MCF 10A (cell line): ENCODE measurements at regions not wholly inside any gene's neighbourhood (a gene's known extent, or its start where the extent isn't known, plus 50 kb on each side); places are given as distances from the start of the nearest gene placed in this dataset.
"Not testable (repeated sequence)": the region's sequence is repeated elsewhere in the genome, so short reads cannot be mapped to it uniquely, and the experiment has no call there.

Source experiments
- BruUV-seq: library from RNA; stranded (reverse); fragments of 400-500 nt; replicated peaks from 2 replicates; lab custom pipeline; 2021; lab: Mats Ljungman, UMichigan
- CTCF ChIA-PET: fragments of 300-600 bp; sonication (Branson Sonifier 250); formaldehyde crosslinking; extraction: SDS; loops from one replicate; lab custom pipeline; 2021; ENCODE audit warnings: antibody characterized with exemption, inconsistent platforms; lab: Yijun Ruan, JAX
- POLR2A ChIA-PET: fragments of 300-600, 350-650 bp; sonication (Branson Sonifier 250); formaldehyde crosslinking; extraction: SDS; loops from one replicate; lab custom pipeline; 2020; ENCODE audit warnings: antibody characterized with exemption, inconsistent platforms; lab: Yijun Ruan, JAX
- DNase-seq: peaks from one replicate; pipeline ENCODE4 v3.0.0-alpha.2; 2018; ENCODE audit not compliant: unreplicated experiment
- H3K27ac Mint-ChIP-seq: one replicate; pipeline ENCODE4 v1.8.0; 2022; ENCODE audit warnings: mild to moderate bottlenecking, low read depth, mixed read lengths; ENCODE audit not compliant: unreplicated experiment
- H3K27me3 Mint-ChIP-seq: one replicate; pipeline ENCODE4 v1.8.0; 2022; ENCODE audit warnings: mixed read lengths; ENCODE audit not compliant: insufficient read depth, unreplicated experiment
- H3K36me3 Mint-ChIP-seq: one replicate; pipeline ENCODE4 v1.8.0; 2022; ENCODE audit warnings: mild to moderate bottlenecking, moderate library complexity, mixed read lengths; ENCODE audit not compliant: insufficient read depth, unreplicated experiment
- H3K4me1 Mint-ChIP-seq: one replicate; pipeline ENCODE4 v1.8.0; 2022; ENCODE audit warnings: mixed read lengths; ENCODE audit not compliant: insufficient read depth, unreplicated experiment
- H3K4me3 Mint-ChIP-seq: one replicate; pipeline ENCODE4 v1.8.0; 2022; ENCODE audit warnings: mild to moderate bottlenecking, moderate library complexity, mixed read lengths; ENCODE audit not compliant: unreplicated experiment
- H3K9me3 Mint-ChIP-seq: one replicate; pipeline ENCODE4 v1.8.0; 2022; ENCODE audit warnings: mixed read lengths; ENCODE audit not compliant: unreplicated experiment
- intact Hi-C: fragments of 100-400 bp; cut with micrococcal nuclease; formaldehyde crosslinking; loops from 2 replicates; pipeline ENCODE4 v1.14.1; 2022
- TF ChIP-seq, protein P1 (sequence below): fragments of 200-600 bp; IDR thresholded peaks from one replicate; pipeline ENCODE4 v1.8.0; 2022; ENCODE audit warnings: antibody characterized with exemption, mild to moderate bottlenecking; ENCODE audit not compliant: unreplicated experiment

- no peak for DNase-seq
- Mint-ChIP-seq H3K4me1 (no peaks in the 10 kb centered on the region), H3K36me3 (no peaks in the 10 kb centered on the region), H3K4me3 (no peak overlapping the region), H3K27ac (no peak overlapping the region), H3K27me3 (peaks cover 45% of the 10 kb centered on the region), H3K9me3 (no peaks in the 10 kb centered on the region)
- no TSS peak for BruUV-seq
- intact Hi-C loops: no loop called here
- ChIA-PET POLR2A (interaction anchor here (0.6 kb wide), 1 partner anchor 36 kb away, joined by 3 read pairs; no protein-coding TSS in a partner anchor), CTCF (no interaction called here)
- TF ChIP-seq, protein P1, sequence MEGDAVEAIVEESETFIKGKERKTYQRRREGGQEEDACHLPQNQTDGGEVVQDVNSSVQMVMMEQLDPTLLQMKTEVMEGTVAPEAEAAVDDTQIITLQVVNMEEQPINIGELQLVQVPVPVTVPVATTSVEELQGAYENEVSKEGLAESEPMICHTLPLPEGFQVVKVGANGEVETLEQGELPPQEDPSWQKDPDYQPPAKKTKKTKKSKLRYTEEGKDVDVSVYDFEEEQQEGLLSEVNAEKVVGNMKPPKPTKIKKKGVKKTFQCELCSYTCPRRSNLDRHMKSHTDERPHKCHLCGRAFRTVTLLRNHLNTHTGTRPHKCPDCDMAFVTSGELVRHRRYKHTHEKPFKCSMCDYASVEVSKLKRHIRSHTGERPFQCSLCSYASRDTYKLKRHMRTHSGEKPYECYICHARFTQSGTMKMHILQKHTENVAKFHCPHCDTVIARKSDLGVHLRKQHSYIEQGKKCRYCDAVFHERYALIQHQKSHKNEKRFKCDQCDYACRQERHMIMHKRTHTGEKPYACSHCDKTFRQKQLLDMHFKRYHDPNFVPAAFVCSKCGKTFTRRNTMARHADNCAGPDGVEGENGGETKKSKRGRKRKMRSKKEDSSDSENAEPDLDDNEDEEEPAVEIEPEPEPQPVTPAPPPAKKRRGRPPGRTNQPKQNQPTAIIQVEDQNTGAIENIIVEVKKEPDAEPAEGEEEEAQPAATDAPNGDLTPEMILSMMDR: no peak
Measured at GRCh38 chr9:101931756-101932155, 193.3 kb upstream of the GRIN3A start.

DNA sequence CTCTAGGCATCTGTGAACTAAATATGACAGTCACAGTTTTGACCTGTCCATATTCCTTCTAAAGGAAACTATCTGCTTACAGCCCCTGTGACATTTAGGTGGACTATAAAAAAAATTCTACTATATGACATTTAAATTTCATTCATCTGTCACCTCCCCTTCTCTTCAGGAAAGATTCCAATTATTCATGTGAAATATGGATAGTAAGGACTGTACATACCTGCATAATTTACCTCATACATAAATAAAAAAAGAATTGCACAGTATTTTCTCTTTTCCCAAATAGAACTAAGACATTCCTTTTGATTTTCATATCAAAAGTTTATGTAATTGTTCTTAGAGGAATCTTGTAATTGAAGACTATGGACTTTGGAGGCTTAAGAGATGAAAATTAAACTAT, 192.3 kb upstream of the GRIN3A start:
- TF ChIP-seq, protein P1: no peak
- Mint-ChIP-seq H3K4me3 (no peak overlapping the region), H3K27me3 (peaks cover 53% of the 10 kb centered on the region), H3K4me1 (no peaks in the 10 kb centered on the region), H3K27ac (no peak overlapping the region), H3K36me3 (no peaks in the 10 kb centered on the region), H3K9me3 (no peaks in the 10 kb centered on the region)
- intact Hi-C loops: no loop called here
- ChIA-PET POLR2A (no interaction called here), CTCF (no interaction called here)
- DNase-seq: no peak
- BruUV-seq: no TSS peak

DNA sequence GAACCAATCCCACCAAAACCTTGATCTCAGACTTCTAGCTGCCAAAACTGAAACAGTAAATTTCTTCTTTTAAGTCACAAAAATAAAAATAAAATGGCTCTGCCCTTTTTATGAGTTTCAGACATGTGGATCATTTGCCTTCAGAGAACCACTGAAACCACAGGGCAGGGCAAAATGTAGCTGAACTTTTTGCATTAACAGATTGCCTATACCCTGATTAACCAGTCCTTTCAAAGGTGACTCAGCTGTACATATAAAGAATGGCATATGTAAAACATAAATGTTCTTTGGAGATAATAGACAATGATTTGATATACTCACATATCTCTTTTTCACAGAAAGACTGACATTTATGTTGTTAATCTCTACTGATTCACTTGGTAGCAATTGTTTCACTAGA, 187.1 kb upstream of the GRIN3A start:
- intact Hi-C loops: no loop called here
- Mint-ChIP-seq H3K4me3 (no peak overlapping the region), H3K27ac (no peak overlapping the region), H3K4me1 (no peaks in the 10 kb centered on the region), H3K27me3 (peaks cover 59% of the 10 kb centered on the region), H3K36me3 (no peaks in the 10 kb centered on the region), H3K9me3 (no peaks in the 10 kb centered on the region)
- ChIA-PET POLR2A (interaction anchor here (0.6 kb wide), 1 partner anchor 42 kb away, joined by 3 read pairs; no protein-coding TSS in a partner anchor), CTCF (no interaction called here)
- DNase-seq: no peak
- no TSS peak for BruUV-seq
- TF ChIP-seq, protein P1: no peak

DNA sequence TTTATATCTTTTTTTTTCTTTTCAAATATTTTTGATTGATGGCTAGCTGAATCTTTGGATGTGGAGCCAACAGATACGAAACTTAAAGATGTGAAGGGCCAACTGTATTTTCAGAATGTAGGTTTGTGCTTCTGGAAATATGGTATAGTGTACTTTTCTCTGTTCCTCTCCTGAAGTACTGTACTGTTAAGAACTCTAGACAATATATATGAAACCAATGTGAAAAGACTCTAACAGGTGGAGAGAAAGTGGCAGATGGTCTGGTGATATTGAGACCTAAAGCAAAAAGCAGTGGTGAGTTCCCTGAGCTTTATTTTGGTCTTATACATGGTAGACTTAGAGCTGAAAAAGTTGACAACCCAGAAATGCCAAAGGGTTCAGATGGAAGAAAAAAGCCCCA, 185.0 kb upstream of the GRIN3A start:
- H3K4me1 Mint-ChIP-seq: no peaks in the 10 kb centered on the region
- H3K27me3 Mint-ChIP-seq: peaks cover 68% of the 10 kb centered on the region
- POLR2A ChIA-PET: no interaction called here
- intact Hi-C loops: no loop called here
- H3K4me3 Mint-ChIP-seq: no peak overlapping the region
- DNase-seq: no peak
- no peak overlapping the region for H3K27ac Mint-ChIP-seq
- BruUV-seq: no TSS peak
- TF ChIP-seq, protein P1: no peak
- CTCF ChIA-PET: no interaction called here
- H3K36me3 Mint-ChIP-seq: no peaks in the 10 kb centered on the region
- no peaks in the 10 kb centered on the region for H3K9me3 Mint-ChIP-seq

DNA sequence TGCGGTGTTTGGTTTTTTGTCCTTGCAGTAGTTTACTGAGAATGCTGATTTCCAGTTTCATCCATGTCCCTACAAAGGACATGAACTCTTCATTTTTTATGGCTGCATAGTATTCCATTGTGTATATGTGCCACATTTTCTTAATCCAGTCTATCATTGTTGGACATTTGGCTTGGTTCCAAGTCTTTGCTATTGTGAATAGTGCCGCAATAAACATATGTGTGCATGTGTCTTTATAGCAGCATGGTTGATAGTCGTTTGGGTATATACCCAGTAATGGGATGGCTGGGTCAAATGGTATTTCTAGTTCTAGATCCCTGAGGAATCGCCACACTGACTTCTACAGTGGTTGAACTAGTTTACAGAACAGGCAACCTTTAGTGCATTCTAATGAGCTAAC, 178.5 kb upstream of the GRIN3A start:
- POLR2A ChIA-PET, H3K27ac Mint-ChIP-seq, CTCF ChIA-PET, intact Hi-C loops, H3K4me3 Mint-ChIP-seq, H3K9me3 Mint-ChIP-seq, H3K4me1 Mint-ChIP-seq, BruUV-seq, H3K36me3 Mint-ChIP-seq, DNase-seq: not testable (repeated sequence)
- peaks cover 48% of the 10 kb centered on the region for H3K27me3 Mint-ChIP-seq
